ENCODE measurements at regions not wholly inside any gene's neighbourhood (a gene's known extent, or its start where the extent isn't known, plus 50 kb on each side); places are given as distances from the start of the nearest gene placed in this dataset.

GRCh38 chr3:72601060-72601459 lies 247.2 kb downstream of the SHQ1 start:
- Histone ChIP-seq H3K9me3 (ENCODE audit: low read length) (no peaks in the 10 kb centered on the region), H3K4me3 (ENCODE audit: low read length) (no peak overlapping the region), H3K9me2 (replicated peaks; ENCODE audit: insufficient read depth, low read length) (no peaks in the 10 kb centered on the region), H3K27ac (ENCODE audit: low read length) (no peak overlapping the region), H2AFZ (ENCODE audit: low read length) (no peak overlapping the region), H3K79me2 (ENCODE audit: low read length) (no peaks in the 10 kb centered on the region), H3K36me3 (ENCODE audit: insufficient read depth, low read length) (no peaks in the 10 kb centered on the region), H3K4me1 (ENCODE audit: low read length) (no peaks in the 10 kb centered on the region), H3K27me3 (ENCODE audit: low read length) (no peaks in the 10 kb centered on the region), H3K9ac (ENCODE audit: low read length) (no peak overlapping the region), H3K4me2 (ENCODE audit: low read depth, low read length, poor library complexity, severe bottlenecking) (no peak overlapping the region), H4K20me1 (ENCODE audit: insufficient read depth, low read depth, low read length) (0 out of 2 replicates have a peak, but pooled peaks cover 4% of the 10 kb centered on the region)
- no peak for DNase-seq

DNA sequence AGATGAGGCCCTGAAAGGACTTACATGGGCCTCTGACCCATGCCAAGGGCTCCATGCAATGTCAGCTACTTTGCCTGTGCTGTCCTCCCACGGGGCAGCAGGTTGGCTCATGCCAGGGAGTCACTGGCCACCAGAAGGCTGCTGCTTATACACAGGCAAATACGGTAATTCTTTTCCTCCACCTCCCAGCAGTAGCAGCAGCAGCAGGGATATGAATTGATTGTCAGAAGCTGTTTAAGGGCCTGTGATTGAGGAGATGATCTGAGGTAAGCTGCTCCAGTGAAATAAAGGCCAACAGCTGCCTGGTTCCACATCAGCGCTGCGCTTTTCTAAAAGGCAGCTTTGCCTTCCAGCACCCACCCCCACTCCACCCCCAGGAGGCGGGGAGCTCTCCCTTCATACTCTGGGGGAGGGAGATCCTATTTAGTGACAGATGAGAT lies 250.5 kb downstream of the SHQ1 start:
- no peak for DNase-seq
- H3K36me3 ChIP-seq (ENCODE audit: insufficient read depth, low read length): no peaks in the 10 kb centered on the region
- no peaks in the 10 kb centered on the region for H3K27me3 ChIP-seq (ENCODE audit: low read length)
- H3K4me2 ChIP-seq (ENCODE audit: low read depth, low read length, poor library complexity, severe bottlenecking): no peak overlapping the region
- no peaks in the 10 kb centered on the region for H3K9me2 ChIP-seq (replicated peaks; ENCODE audit: insufficient read depth, low read length)
- no peaks in the 10 kb centered on the region for H3K4me1 ChIP-seq (ENCODE audit: low read length)
- no peak overlapping the region for H2AFZ ChIP-seq (ENCODE audit: low read length)
- H3K9ac ChIP-seq (ENCODE audit: low read length): no peak overlapping the region
- no peaks in the 10 kb centered on the region for H3K79me2 ChIP-seq (ENCODE audit: low read length)
- H3K9me3 ChIP-seq (ENCODE audit: low read length): no peaks in the 10 kb centered on the region
- no peak overlapping the region for H3K4me3 ChIP-seq (ENCODE audit: low read length)
- no peak overlapping the region for H3K27ac ChIP-seq (ENCODE audit: low read length)
- H4K20me1 ChIP-seq (ENCODE audit: insufficient read depth, low read depth, low read length): no peaks in the 10 kb centered on the region

- Histone ChIP-seq H4K20me1 (ENCODE audit: insufficient read depth, low read depth, low read length) (no peaks in the 10 kb centered on the region), H3K9ac (ENCODE audit: low read length) (no peak overlapping the region), H3K4me3 (ENCODE audit: low read length) (no peak overlapping the region), H3K27ac (ENCODE audit: low read length) (no peak overlapping the region), H3K4me1 (ENCODE audit: low read length) (no peaks in the 10 kb centered on the region), H3K9me2 (replicated peaks; ENCODE audit: insufficient read depth, low read length) (no peaks in the 10 kb centered on the region), H3K36me3 (ENCODE audit: insufficient read depth, low read length) (no peaks in the 10 kb centered on the region), H3K4me2 (ENCODE audit: low read depth, low read length, poor library complexity, severe bottlenecking) (no peak overlapping the region), H3K27me3 (ENCODE audit: low read length) (no peaks in the 10 kb centered on the region), H3K79me2 (ENCODE audit: low read length) (no peaks in the 10 kb centered on the region), H2AFZ (ENCODE audit: low read length) (no peak overlapping the region), H3K9me3 (ENCODE audit: low read length) (no peaks in the 10 kb centered on the region)
- no peak for DNase-seq
Observed at GRCh38 chr3:72597043-72597442, 251.2 kb downstream of the SHQ1 start.

GRCh38 chr3:72595927-72596610 lies 252.2 kb downstream of the SHQ1 start:
- H3K9me2 ChIP-seq (replicated peaks; ENCODE audit: insufficient read depth, low read length): no peaks in the 10 kb centered on the region
- no peaks in the 10 kb centered on the region for H3K9me3 ChIP-seq (ENCODE audit: low read length)
- no peak overlapping the region for H3K4me2 ChIP-seq (ENCODE audit: low read depth, low read length, poor library complexity, severe bottlenecking)
- no peak for DNase-seq
- no peaks in the 10 kb centered on the region for H3K36me3 ChIP-seq (ENCODE audit: insufficient read depth, low read length)
- H3K9ac ChIP-seq (ENCODE audit: low read length): no peak overlapping the region
- H3K4me1 ChIP-seq (ENCODE audit: low read length): no peaks in the 10 kb centered on the region
- H3K27ac ChIP-seq (ENCODE audit: low read length): no peak overlapping the region
- no peaks in the 10 kb centered on the region for H3K79me2 ChIP-seq (ENCODE audit: low read length)
- H3K4me3 ChIP-seq (ENCODE audit: low read length): no peak overlapping the region
- no peaks in the 10 kb centered on the region for H4K20me1 ChIP-seq (ENCODE audit: insufficient read depth, low read depth, low read length)
- no peak overlapping the region for H2AFZ ChIP-seq (ENCODE audit: low read length)
- H3K27me3 ChIP-seq (ENCODE audit: low read length): no peaks in the 10 kb centered on the region

- H3K9ac ChIP-seq (ENCODE audit: low read length): no peak overlapping the region
- no peaks in the 10 kb centered on the region for H3K79me2 ChIP-seq (ENCODE audit: low read length)
- no peaks in the 10 kb centered on the region for H3K27me3 ChIP-seq (ENCODE audit: low read length)
- no peak for DNase-seq
- no peaks in the 10 kb centered on the region for H3K36me3 ChIP-seq (ENCODE audit: insufficient read depth, low read length)
- no peak overlapping the region for H3K4me2 ChIP-seq (ENCODE audit: low read depth, low read length, poor library complexity, severe bottlenecking)
- no peaks in the 10 kb centered on the region for H4K20me1 ChIP-seq (ENCODE audit: insufficient read depth, low read depth, low read length)
- H3K4me1 ChIP-seq (ENCODE audit: low read length): no peaks in the 10 kb centered on the region
- H3K4me3 ChIP-seq (ENCODE audit: low read length): no peak overlapping the region
- H3K27ac ChIP-seq (ENCODE audit: low read length): no peak overlapping the region
- no peaks in the 10 kb centered on the region for H3K9me3 ChIP-seq (ENCODE audit: low read length)
- H3K9me2 ChIP-seq (replicated peaks; ENCODE audit: insufficient read depth, low read length): no peaks in the 10 kb centered on the region
- no peak overlapping the region for H2AFZ ChIP-seq (ENCODE audit: low read length)
Observed at GRCh38 chr3:72595376-72595775, 252.9 kb downstream of the SHQ1 start.

DNA sequence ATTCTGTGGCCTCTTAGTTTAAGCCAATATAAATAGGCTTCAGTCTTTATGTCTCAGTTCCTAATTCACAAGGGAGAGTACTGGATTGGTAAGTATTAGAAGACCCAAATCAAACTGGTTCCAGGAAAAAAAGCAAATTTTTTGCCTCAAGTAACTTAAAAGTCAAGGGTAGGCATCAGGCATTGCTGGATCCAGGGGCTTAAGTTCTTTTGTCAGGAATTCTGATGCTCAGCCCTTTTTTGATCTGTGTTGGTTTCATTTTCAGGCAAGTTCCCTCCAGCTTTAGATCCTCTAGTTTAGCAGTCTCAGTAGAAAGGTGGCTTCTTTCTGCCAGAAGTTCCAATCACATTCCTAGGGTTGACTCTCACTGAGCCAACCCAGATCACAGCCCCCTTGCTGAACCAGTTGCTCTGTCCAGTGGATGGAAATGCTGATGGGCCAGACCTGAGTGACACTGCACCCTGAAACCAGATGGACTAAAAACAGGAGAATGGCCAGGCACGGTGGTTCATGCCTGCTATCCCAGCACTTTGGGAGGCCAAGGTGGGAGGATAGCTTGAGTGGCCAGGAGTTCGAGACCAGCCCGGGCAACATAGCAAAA lies 253.5 kb downstream of the SHQ1 start:
- Histone ChIP-seq H2AFZ (ENCODE audit: low read length) (no peak overlapping the region), H3K9me3 (ENCODE audit: low read length) (no peaks in the 10 kb centered on the region), H3K4me3 (ENCODE audit: low read length) (no peak overlapping the region), H3K9me2 (replicated peaks; ENCODE audit: insufficient read depth, low read length) (no peaks in the 10 kb centered on the region), H3K9ac (ENCODE audit: low read length) (no peak overlapping the region), H3K79me2 (ENCODE audit: low read length) (no peaks in the 10 kb centered on the region), H3K4me2 (ENCODE audit: low read depth, low read length, poor library complexity, severe bottlenecking) (no peak overlapping the region), H4K20me1 (ENCODE audit: insufficient read depth, low read depth, low read length) (no peaks in the 10 kb centered on the region), H3K36me3 (ENCODE audit: insufficient read depth, low read length) (no peaks in the 10 kb centered on the region), H3K4me1 (ENCODE audit: low read length) (no peaks in the 10 kb centered on the region), H3K27me3 (ENCODE audit: low read length) (no peaks in the 10 kb centered on the region), H3K27ac (ENCODE audit: low read length) (no peak overlapping the region)
- DNase-seq: no peak

GRCh38 chr3:72593881-72594397 lies 254.3 kb downstream of the SHQ1 start:
- Histone ChIP-seq H3K4me3 (ENCODE audit: low read length) (no peak overlapping the region), H2AFZ (ENCODE audit: low read length) (no peak overlapping the region), H3K27me3 (ENCODE audit: low read length) (no peaks in the 10 kb centered on the region), H3K9me2 (replicated peaks; ENCODE audit: insufficient read depth, low read length) (no peaks in the 10 kb centered on the region), H3K4me1 (ENCODE audit: low read length) (no peaks in the 10 kb centered on the region), H3K36me3 (ENCODE audit: insufficient read depth, low read length) (no peaks in the 10 kb centered on the region), H3K79me2 (ENCODE audit: low read length) (no peaks in the 10 kb centered on the region), H3K9me3 (ENCODE audit: low read length) (no peaks in the 10 kb centered on the region), H4K20me1 (ENCODE audit: insufficient read depth, low read depth, low read length) (no peaks in the 10 kb centered on the region), H3K4me2 (ENCODE audit: low read depth, low read length, poor library complexity, severe bottlenecking) (no peak overlapping the region), H3K9ac (ENCODE audit: low read length) (no peak overlapping the region), H3K27ac (ENCODE audit: low read length) (no peak overlapping the region)
- DNase-seq: no peak

DNA sequence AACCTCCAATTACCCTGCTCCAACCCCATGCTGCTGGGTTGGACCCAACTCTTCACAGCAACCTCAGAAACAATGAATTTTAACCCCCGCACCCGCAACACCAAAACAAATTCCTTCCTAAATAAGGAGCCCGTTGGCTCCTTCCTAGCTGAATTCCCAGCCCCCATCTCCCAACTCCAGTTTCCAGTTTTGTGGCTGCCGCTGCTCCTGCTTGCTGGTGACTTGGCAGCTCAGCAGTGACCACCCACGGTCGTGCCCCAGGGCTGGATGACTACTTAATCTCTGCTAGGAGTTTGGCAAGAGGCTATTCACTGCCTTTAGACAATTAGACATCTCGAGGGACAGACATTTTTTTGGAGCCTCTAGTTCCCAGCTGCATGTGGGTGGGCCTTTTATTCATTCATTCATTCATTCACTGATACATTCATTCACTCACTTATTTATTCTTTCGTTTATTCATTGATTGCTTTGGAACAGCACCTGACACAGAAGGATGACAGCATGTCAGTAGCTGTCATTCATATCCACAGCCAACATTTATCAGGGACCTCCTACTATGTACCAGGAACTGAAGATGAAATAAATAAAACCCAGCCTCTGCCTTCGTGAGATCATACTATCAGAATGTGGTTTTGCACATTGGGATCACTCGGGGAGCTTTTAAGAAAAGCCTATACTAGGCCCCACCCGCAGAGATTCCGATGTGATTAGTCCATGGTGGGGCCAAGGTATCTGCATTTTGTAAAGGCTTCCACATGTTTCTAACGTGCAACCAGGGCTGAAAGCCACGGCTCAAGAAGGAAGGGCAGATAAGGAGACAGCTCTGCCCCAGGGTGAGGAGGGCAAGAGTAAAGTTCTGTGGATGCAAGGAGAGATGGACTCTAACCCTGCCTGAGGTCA lies 256.5 kb downstream of the SHQ1 start:
- Histone ChIP-seq H3K9ac (ENCODE audit: low read length) (no peak overlapping the region), H2AFZ (ENCODE audit: low read length) (no peak overlapping the region), H4K20me1 (ENCODE audit: insufficient read depth, low read depth, low read length) (no peaks in the 10 kb centered on the region), H3K4me2 (ENCODE audit: low read depth, low read length, poor library complexity, severe bottlenecking) (no peak overlapping the region), H3K4me3 (ENCODE audit: low read length) (no peak overlapping the region), H3K27ac (ENCODE audit: low read length) (no peak overlapping the region), H3K27me3 (ENCODE audit: low read length) (no peaks in the 10 kb centered on the region), H3K9me2 (replicated peaks; ENCODE audit: insufficient read depth, low read length) (no peaks in the 10 kb centered on the region), H3K79me2 (ENCODE audit: low read length) (no peaks in the 10 kb centered on the region), H3K36me3 (ENCODE audit: insufficient read depth, low read length) (no peaks in the 10 kb centered on the region), H3K9me3 (ENCODE audit: low read length) (no peaks in the 10 kb centered on the region), H3K4me1 (ENCODE audit: low read length) (no peaks in the 10 kb centered on the region)
- no peak for DNase-seq
